Endothelial cell (in vitro differentiated cells): ENCODE measurements at regions not wholly inside any gene's neighbourhood (a gene's known extent, or its start where the extent isn't known, plus 50 kb on each side); places are given as distances from the start of the nearest gene placed in this dataset.
"Not testable (repeated sequence)": the region's sequence is repeated elsewhere in the genome, so short reads cannot be mapped to it uniquely, and the experiment has no call there.

Experiments used
- DNase-seq: peaks from one replicate; pipeline ENCODE4 v3.0.0; 2021; ENCODE audit warnings: low spot score
- H3K27ac Mint-ChIP-seq: one replicate; pipeline ENCODE4 v1.8.0; 2021; ENCODE audit warnings: mixed read lengths, inconsistent platforms; ENCODE audit not compliant: unreplicated experiment
- H3K27me3 Mint-ChIP-seq: one replicate; pipeline ENCODE4 v1.8.0; 2021; ENCODE audit warnings: mild to moderate bottlenecking, moderate library complexity, mixed read lengths, inconsistent platforms; ENCODE audit not compliant: unreplicated experiment
- H3K36me3 Mint-ChIP-seq: one replicate; pipeline ENCODE4 v1.8.0; 2021; ENCODE audit warnings: mild to moderate bottlenecking, low read depth, mixed read lengths, inconsistent platforms; ENCODE audit not compliant: unreplicated experiment
- H3K4me1 Mint-ChIP-seq: one replicate; pipeline ENCODE4 v1.8.0; 2021; ENCODE audit warnings: mild to moderate bottlenecking, mixed read lengths, inconsistent platforms; ENCODE audit not compliant: unreplicated experiment
- H3K4me3 Mint-ChIP-seq: one replicate; pipeline ENCODE4 v1.8.0; 2021; ENCODE audit warnings: mild to moderate bottlenecking, mixed read lengths, inconsistent platforms; ENCODE audit not compliant: unreplicated experiment
- H3K9me3 Mint-ChIP-seq: one replicate; pipeline ENCODE4 v1.8.0; 2021; ENCODE audit warnings: mixed read lengths, inconsistent platforms; ENCODE audit not compliant: unreplicated experiment
- CTCF ChIP-seq: fragments of 200-600 bp; sonication (generic); IDR thresholded peaks from one replicate; pipeline ENCODE4 v1.5.0; 2021; ENCODE audit warnings: antibody characterized with exemption; ENCODE audit not compliant: unreplicated experiment

GRCh38 chr6:21337263-21337662 lies 256.3 kb upstream of the SOX4 start:
- TF ChIP-seq CTCF = no peak
- H3K9me3 Mint-ChIP-seq = no peaks in the 10 kb centered on the region
- H3K27ac Mint-ChIP-seq = no peak overlapping the region
- H3K4me3 Mint-ChIP-seq = no peak overlapping the region
- no peaks in the 10 kb centered on the region for H3K4me1 Mint-ChIP-seq
- no peak for DNase-seq
- H3K36me3 Mint-ChIP-seq = peaks cover 3% of the 10 kb centered on the region
- no peaks in the 10 kb centered on the region for H3K27me3 Mint-ChIP-seq

GRCh38 chr6:21340573-21340972 lies 253.0 kb upstream of the SOX4 start:
- TF ChIP-seq CTCF = no peak
- no peaks in the 10 kb centered on the region for H3K9me3 Mint-ChIP-seq
- H3K36me3 Mint-ChIP-seq = peaks cover 3% of the 10 kb centered on the region
- H3K4me3 Mint-ChIP-seq = no peak overlapping the region
- no peaks in the 10 kb centered on the region for H3K27me3 Mint-ChIP-seq
- no peak overlapping the region for H3K27ac Mint-ChIP-seq
- DNase-seq = no peak
- H3K4me1 Mint-ChIP-seq = no peaks in the 10 kb centered on the region

DNA sequence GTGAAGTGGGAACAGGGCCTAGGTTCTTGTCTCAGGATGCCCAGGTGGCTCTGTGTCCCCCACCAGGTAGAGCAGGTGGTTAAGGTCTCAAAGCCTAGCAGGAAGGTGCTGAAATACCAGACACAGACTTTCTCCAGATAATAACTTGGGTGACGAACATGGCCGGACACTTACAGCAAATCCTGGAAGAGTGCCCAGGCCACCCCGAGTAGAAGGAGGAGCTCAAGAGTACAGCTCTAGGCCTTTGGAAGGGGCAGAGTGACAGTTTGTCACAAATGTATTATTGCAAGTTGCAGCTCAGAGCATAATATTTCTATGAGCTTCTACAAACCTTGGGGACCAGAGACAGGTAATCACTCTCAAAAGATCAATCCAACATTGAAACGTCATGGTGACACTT lies 251.6 kb upstream of the SOX4 start:
- H3K27ac Mint-ChIP-seq = no peak overlapping the region
- H3K36me3 Mint-ChIP-seq = peaks cover 3% of the 10 kb centered on the region
- no peak for TF ChIP-seq CTCF
- H3K4me3 Mint-ChIP-seq = no peak overlapping the region
- H3K27me3 Mint-ChIP-seq = no peaks in the 10 kb centered on the region
- no peaks in the 10 kb centered on the region for H3K4me1 Mint-ChIP-seq
- H3K9me3 Mint-ChIP-seq = no peaks in the 10 kb centered on the region
- DNase-seq = no peak

DNA sequence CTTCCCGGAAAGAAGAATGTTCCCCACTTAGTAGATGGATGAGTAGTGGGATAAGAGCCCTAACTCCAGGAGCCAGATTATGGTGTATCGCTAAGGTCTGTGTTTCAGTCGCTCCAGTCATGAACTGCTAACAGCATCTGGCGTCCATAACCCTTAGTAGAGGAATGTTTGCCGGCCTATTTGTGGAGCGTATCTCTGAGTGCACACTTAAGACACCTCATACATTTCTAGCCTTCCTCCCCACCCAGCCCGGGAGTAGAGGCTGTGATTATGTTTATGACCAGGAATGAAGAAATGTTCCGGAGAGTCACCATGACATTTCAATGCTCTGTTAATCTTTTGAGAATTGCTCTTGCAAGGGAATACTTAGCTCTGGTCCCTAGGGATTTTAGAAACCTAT lies 251.1 kb upstream of the SOX4 start:
- no peaks in the 10 kb centered on the region for H3K27me3 Mint-ChIP-seq
- no peaks in the 10 kb centered on the region for H3K9me3 Mint-ChIP-seq
- no peak overlapping the region for H3K27ac Mint-ChIP-seq
- no peak for DNase-seq
- no peak for TF ChIP-seq CTCF
- H3K36me3 Mint-ChIP-seq = peaks cover 3% of the 10 kb centered on the region
- peaks cover 2% of the 10 kb centered on the region for H3K4me1 Mint-ChIP-seq
- H3K4me3 Mint-ChIP-seq = no peak overlapping the region

DNA sequence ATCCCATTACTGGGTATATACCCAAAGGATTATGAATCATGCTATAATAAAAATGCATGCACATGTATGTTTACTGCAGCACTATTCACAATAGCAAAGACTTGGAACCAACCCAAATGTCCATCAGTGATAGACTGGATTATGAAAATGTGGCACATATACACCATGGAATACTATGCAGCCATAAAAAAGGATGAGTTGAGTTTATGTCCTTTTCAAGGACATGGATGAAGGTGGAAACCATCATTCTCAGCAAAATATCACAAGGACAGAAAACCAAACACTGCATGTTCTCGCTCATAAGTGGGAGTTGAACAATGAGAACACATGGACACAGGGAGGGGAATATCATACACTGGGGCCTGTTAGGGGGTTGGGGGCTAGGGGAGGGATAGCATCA lies 247.8 kb upstream of the SOX4 start:
- not testable (repeated sequence) for DNase-seq, H3K4me1 Mint-ChIP-seq, H3K4me3 Mint-ChIP-seq, H3K9me3 Mint-ChIP-seq, H3K27ac Mint-ChIP-seq, H3K27me3 Mint-ChIP-seq, H3K36me3 Mint-ChIP-seq

DNA sequence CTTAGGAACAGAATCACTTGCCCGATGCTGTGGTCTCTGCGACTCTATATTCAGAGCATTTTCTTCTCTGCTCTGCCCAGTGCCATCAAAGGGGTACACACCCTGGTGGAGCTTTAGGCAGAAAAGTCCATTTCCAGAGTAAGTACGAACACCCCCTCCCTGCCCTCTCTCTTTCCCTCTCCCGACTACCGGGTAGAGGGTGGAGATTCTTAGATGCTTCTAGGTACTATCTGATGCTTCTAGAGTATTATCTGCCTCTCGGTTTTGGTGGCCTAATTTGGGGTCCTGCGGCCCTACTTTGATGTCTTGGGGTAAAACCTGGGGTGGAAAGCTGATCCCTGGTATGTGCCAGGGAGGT lies 245.4 kb upstream of the SOX4 start:
- peaks cover 2% of the 10 kb centered on the region for H3K27me3 Mint-ChIP-seq
- peaks cover 2% of the 10 kb centered on the region for H3K4me1 Mint-ChIP-seq
- H3K4me3 Mint-ChIP-seq = no peak overlapping the region
- TF ChIP-seq CTCF = no peak
- H3K36me3 Mint-ChIP-seq = no peaks in the 10 kb centered on the region
- no peak overlapping the region for H3K27ac Mint-ChIP-seq
- DNase-seq = no peak
- no peaks in the 10 kb centered on the region for H3K9me3 Mint-ChIP-seq
